HepG2 (cell line): ENCODE measurements at regions not wholly inside any gene's neighbourhood (a gene's known extent, or its start where the extent isn't known, plus 50 kb on each side); places are given as distances from the start of the nearest gene placed in this dataset.

Experiments used
- ARID2 ChIP-seq: sonication (generic); formaldehyde crosslinking; IDR thresholded peaks from 2 replicates; pipeline ENCODE4 v1.8.1; 2022; ENCODE audit warnings: mild to moderate bottlenecking, missing genetic modification reagents, borderline replicate concordance
- BHLHE40 ChIP-seq: IDR thresholded peaks from 2 replicates; pipeline ENCODE4 v1.6.1; 2011; ENCODE audit warnings: low read length, improper control_type of control experiment
- ETV5 ChIP-seq: IDR thresholded peaks from 2 replicates; pipeline ENCODE4 v1.6.1; 2018; ENCODE audit warnings: missing biosample characterization, missing genetic modification reagents, inconsistent platforms, borderline replicate concordance
- FIP1L1 ChIP-seq: fragments of 200-400 bp; formaldehyde crosslinking; IDR thresholded peaks from 2 replicates; pipeline ENCODE4 v1.6.1; 2018; ENCODE audit warnings: low read depth, mild to moderate bottlenecking, low read length, moderate library complexity, borderline replicate concordance; ENCODE audit not compliant: insufficient read depth
- GABPA ChIP-seq, 2 experiments: IDR thresholded peaks; 2 replicates each; pipeline ENCODE4 v1.6.1; 2011 to 2016; ENCODE audit warnings: low read depth in 2 of 2, low read length in 1 of 2, missing biosample characterization in 1 of 2, missing genetic modification characterization in 1 of 2
- HNF4G ChIP-seq, 2 experiments: sonication (generic) in 1 of 2; formaldehyde crosslinking in 1 of 2; IDR thresholded peaks; 2 replicates each; pipeline versions ENCODE4 v1.4.0 to v1.6.1; 2011 to 2020; ENCODE audit warnings: borderline replicate concordance in 2 of 2, low read depth in 2 of 2, mild to moderate bottlenecking in 2 of 2, low read length in 1 of 2, missing genetic modification reagents in 1 of 2, moderate library complexity in 1 of 2
- IKZF4 ChIP-seq: sonication (generic); formaldehyde crosslinking; IDR thresholded peaks from 2 replicates; pipeline ENCODE4 v1.5.1; 2020; ENCODE audit warnings: borderline replicate concordance, mild to moderate bottlenecking, low read depth, missing genetic modification reagents; ENCODE audit errors: not compliant biosample characterization
- PHB2 ChIP-seq: fragments of 450-650 bp; IDR thresholded peaks from 2 replicates; pipeline ENCODE4 v1.6.1; 2018; ENCODE audit not compliant: partially characterized antibody
- RCOR2 ChIP-seq: IDR thresholded peaks from 2 replicates; pipeline ENCODE4 v1.6.1; 2016; ENCODE audit warnings: missing biosample characterization, missing genetic modification reagents
- SIX4 ChIP-seq: sonication (generic); formaldehyde crosslinking; IDR thresholded peaks from 2 replicates; pipeline ENCODE4 v1.4.0; 2020; ENCODE audit warnings: missing genetic modification reagents
- SNAPC2 ChIP-seq: sonication (generic); formaldehyde crosslinking; IDR thresholded peaks from 2 replicates; pipeline ENCODE4 v1.8.1; 2022; ENCODE audit warnings: mild to moderate bottlenecking, missing genetic modification reagents
- TARDBP ChIP-seq: sonication (generic); formaldehyde crosslinking; IDR thresholded peaks from 2 replicates; pipeline ENCODE4 v1.8.0; 2022; ENCODE audit warnings: mild to moderate bottlenecking, missing genetic modification reagents
- ZBTB42 ChIP-seq: sonication (generic); formaldehyde crosslinking; IDR thresholded peaks from 2 replicates; pipeline ENCODE4 v1.5.0; 2020; ENCODE audit warnings: mild to moderate bottlenecking, missing genetic modification reagents
- ZNF224 ChIP-seq: sonication (generic); formaldehyde crosslinking; IDR thresholded peaks from 2 replicates; pipeline ENCODE4 v1.5.0; 2020; ENCODE audit warnings: mild to moderate bottlenecking, missing genetic modification reagents
- ZNF451 ChIP-seq: sonication (generic); formaldehyde crosslinking; IDR thresholded peaks from 2 replicates; pipeline ENCODE4 v1.5.0; 2020; ENCODE audit warnings: mild to moderate bottlenecking, missing genetic modification reagents
- ZNF629 ChIP-seq: sonication (generic); formaldehyde crosslinking; conservative IDR thresholded peaks from 2 replicates; pipeline ENCODE4 v1.5.0; 2020; ENCODE audit warnings: missing genetic modification reagents
- ZNF678 ChIP-seq: sonication (generic); formaldehyde crosslinking; IDR thresholded peaks from 2 replicates; pipeline ENCODE4 v1.4.0; 2020; ENCODE audit warnings: mild to moderate bottlenecking, missing genetic modification reagents
- ZSCAN29 ChIP-seq: sonication (generic); formaldehyde crosslinking; conservative IDR thresholded peaks from 2 replicates; pipeline ENCODE4 v1.4.0; 2020; ENCODE audit warnings: mild to moderate bottlenecking, missing genetic modification reagents
- TF ChIP-seq, protein P1 (sequence below): sonication (generic); formaldehyde crosslinking; IDR thresholded peaks from 2 replicates; pipeline ENCODE4 v1.4.0; 2020; ENCODE audit warnings: missing genetic modification reagents
- TF ChIP-seq, protein P2 (sequence below): sonication (generic); formaldehyde crosslinking; IDR thresholded peaks from 2 replicates; pipeline ENCODE4 v1.5.1; 2020; ENCODE audit warnings: mild to moderate bottlenecking, missing genetic modification reagents, moderate library complexity
- TF ChIP-seq, protein P3 (sequence below): sonication (generic); formaldehyde crosslinking; IDR thresholded peaks from 2 replicates; pipeline ENCODE4 v1.8.0; 2022; ENCODE audit warnings: missing genetic modification reagents, low read depth, mild to moderate bottlenecking, borderline replicate concordance

DNA sequence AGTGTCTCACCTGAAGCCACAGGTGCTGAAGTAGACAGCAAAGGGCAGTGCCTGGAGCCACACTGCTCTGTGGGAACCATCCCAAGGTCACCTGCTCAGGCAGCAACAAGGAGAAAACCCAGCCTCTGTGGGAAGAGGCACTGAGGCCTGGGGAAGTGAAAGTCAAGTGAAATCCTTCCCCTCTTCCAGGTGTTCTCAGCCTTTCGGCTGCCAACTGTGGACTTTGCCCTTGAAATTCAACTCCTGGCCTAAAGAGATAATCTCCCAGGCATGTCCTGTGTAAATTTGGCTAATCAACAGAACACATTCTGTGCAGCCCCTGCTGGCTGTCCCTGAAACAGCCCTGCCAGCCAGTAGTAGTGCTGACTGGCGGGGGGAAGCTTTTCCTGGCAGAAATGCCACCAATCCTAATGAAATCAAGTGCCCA, 112.1 kb downstream of the RPL27A start (continued):
- TF ChIP-seq, protein P1, sequence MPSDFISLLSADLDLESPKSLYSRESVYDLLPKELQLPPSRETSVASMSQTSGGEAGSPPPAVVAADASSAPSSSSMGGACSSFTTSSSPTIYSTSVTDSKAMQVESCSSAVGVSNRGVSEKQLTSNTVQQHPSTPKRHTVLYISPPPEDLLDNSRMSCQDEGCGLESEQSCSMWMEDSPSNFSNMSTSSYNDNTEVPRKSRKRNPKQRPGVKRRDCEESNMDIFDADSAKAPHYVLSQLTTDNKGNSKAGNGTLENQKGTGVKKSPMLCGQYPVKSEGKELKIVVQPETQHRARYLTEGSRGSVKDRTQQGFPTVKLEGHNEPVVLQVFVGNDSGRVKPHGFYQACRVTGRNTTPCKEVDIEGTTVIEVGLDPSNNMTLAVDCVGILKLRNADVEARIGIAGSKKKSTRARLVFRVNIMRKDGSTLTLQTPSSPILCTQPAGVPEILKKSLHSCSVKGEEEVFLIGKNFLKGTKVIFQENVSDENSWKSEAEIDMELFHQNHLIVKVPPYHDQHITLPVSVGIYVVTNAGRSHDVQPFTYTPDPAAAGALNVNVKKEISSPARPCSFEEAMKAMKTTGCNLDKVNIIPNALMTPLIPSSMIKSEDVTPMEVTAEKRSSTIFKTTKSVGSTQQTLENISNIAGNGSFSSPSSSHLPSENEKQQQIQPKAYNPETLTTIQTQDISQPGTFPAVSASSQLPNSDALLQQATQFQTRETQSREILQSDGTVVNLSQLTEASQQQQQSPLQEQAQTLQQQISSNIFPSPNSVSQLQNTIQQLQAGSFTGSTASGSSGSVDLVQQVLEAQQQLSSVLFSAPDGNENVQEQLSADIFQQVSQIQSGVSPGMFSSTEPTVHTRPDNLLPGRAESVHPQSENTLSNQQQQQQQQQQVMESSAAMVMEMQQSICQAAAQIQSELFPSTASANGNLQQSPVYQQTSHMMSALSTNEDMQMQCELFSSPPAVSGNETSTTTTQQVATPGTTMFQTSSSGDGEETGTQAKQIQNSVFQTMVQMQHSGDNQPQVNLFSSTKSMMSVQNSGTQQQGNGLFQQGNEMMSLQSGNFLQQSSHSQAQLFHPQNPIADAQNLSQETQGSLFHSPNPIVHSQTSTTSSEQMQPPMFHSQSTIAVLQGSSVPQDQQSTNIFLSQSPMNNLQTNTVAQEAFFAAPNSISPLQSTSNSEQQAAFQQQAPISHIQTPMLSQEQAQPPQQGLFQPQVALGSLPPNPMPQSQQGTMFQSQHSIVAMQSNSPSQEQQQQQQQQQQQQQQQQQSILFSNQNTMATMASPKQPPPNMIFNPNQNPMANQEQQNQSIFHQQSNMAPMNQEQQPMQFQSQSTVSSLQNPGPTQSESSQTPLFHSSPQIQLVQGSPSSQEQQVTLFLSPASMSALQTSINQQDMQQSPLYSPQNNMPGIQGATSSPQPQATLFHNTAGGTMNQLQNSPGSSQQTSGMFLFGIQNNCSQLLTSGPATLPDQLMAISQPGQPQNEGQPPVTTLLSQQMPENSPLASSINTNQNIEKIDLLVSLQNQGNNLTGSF (CRISPR knock-in tag), result no peak
- TF ChIP-seq RCOR2 (CRISPR knock-in tag) (0 out of 2 replicates have a peak, but pooled peaks have one; percentile 61), TARDBP (CRISPR knock-in tag) (peak; percentile 75), HNF4G (IDR thresholded peaks at IDR 0.05; ENCODE audit: borderline replicate concordance, low read depth, low read length) (peak; percentile 92), HNF4G (CRISPR knock-in tag; IDR thresholded peaks at IDR 0.05; ENCODE audit: borderline replicate concordance, low read depth) (peak; percentile 89), ZNF678 (CRISPR knock-in tag) (no peak), ZNF224 (peak; percentile 89), ZNF451 (CRISPR knock-in tag) (no peak), FIP1L1 (no peak), IKZF4 (CRISPR knock-in tag) (peak; percentile 43), SIX4 (peak; percentile 97), GABPA (IDR thresholded peaks at IDR 0.05; ENCODE audit: low read depth, low read length) (no peak), GABPA (CRISPR knock-in tag; IDR thresholded peaks at IDR 0.05; ENCODE audit: low read depth) (peak; percentile 57), BHLHE40 (peak; percentile 29; the same call in 1 of the 2 replicates), ZNF629 (0 out of 2 replicates have a peak, but pooled peaks have one; percentile 37), SNAPC2 (CRISPR knock-in tag) (0 out of 2 replicates have a peak, but pooled peaks have one; percentile 65), ZSCAN29 (CRISPR knock-in tag) (no peak), ARID2 (CRISPR knock-in tag) (peak; percentile 77; the same call in 1 of the 2 replicates), ZBTB42 (no peak), ETV5 (CRISPR knock-in tag) (peak; percentile 82; the same call in 1 of the 2 replicates), PHB2 (no peak)
- TF ChIP-seq, protein P2, sequence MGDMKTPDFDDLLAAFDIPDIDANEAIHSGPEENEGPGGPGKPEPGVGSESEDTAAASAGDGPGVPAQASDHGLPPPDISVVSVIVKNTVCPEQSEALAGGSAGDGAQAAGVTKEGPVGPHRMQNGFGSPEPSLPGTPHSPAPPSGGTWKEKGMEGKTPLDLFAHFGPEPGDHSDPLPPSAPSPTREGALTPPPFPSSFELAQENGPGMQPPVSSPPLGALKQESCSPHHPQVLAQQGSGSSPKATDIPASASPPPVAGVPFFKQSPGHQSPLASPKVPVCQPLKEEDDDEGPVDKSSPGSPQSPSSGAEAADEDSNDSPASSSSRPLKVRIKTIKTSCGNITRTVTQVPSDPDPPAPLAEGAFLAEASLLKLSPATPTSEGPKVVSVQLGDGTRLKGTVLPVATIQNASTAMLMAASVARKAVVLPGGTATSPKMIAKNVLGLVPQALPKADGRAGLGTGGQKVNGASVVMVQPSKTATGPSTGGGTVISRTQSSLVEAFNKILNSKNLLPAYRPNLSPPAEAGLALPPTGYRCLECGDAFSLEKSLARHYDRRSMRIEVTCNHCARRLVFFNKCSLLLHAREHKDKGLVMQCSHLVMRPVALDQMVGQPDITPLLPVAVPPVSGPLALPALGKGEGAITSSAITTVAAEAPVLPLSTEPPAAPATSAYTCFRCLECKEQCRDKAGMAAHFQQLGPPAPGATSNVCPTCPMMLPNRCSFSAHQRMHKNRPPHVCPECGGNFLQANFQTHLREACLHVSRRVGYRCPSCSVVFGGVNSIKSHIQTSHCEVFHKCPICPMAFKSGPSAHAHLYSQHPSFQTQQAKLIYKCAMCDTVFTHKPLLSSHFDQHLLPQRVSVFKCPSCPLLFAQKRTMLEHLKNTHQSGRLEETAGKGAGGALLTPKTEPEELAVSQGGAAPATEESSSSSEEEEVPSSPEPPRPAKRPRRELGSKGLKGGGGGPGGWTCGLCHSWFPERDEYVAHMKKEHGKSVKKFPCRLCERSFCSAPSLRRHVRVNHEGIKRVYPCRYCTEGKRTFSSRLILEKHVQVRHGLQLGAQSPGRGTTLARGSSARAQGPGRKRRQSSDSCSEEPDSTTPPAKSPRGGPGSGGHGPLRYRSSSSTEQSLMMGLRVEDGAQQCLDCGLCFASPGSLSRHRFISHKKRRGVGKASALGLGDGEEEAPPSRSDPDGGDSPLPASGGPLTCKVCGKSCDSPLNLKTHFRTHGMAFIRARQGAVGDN (CRISPR knock-in tag), result peak; percentile 55
- TF ChIP-seq, protein P3, sequence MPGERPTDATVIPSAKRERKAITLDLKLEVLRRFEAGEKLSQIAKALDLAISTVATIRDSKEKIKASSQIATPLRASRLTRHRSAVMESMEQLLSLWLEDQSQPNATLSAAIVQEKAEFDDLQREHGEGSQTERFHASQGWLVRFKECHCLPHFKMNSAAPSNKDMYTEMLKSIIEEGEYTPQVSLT (CRISPR knock-in tag), result no peak
